K562 (cell line): ENCODE measurements at regions not wholly inside any gene's neighbourhood (a gene's known extent, or its start where the extent isn't known, plus 50 kb on each side); places are given as distances from the start of the nearest gene placed in this dataset.
A peak's percentile ranks its signal among the peaks of the same experiment; 100 is the strongest.

Experiments used
- ASH1L ChIP-seq: fragments of 450-650 bp; IDR thresholded peaks from 2 replicates; pipeline ENCODE4 v1.6.1; 2018; ENCODE audit warnings: borderline replicate concordance, mild to moderate bottlenecking, low read depth; ENCODE audit not compliant: partially characterized antibody
- ATF7 ChIP-seq: fragments of 450-650 bp; IDR thresholded peaks from 2 replicates; pipeline ENCODE4 v1.7.1; 2014; ENCODE audit warnings: mild to moderate bottlenecking, moderate library complexity
- FOXK1 ChIP-seq: sonication (generic); formaldehyde crosslinking; IDR thresholded peaks from 2 replicates; pipeline ENCODE4 v1.8.0; 2022; ENCODE audit warnings: missing genetic modification reagents, mild to moderate bottlenecking, borderline replicate concordance
- NKRF ChIP-seq: fragments of 450-650 bp; IDR thresholded peaks from 2 replicates; pipeline ENCODE4 v1.6.1; 2016; ENCODE audit warnings: borderline replicate concordance
- SMAD4 ChIP-seq: fragments of 250-450 bp; sonication (Bioruptor Pico); conservative IDR thresholded peaks from 2 replicates; pipeline ENCODE4 v1.8.0; 2021; ENCODE audit warnings: inconsistent platforms, mild to moderate bottlenecking, moderate library complexity
- SP1 ChIP-seq: sonication (generic); formaldehyde crosslinking; IDR thresholded peaks from 2 replicates; pipeline ENCODE4 v1.8.1; 2022; ENCODE audit warnings: mild to moderate bottlenecking, missing genetic modification reagents
- TAF15 ChIP-seq: fragments of 200-400 bp; formaldehyde crosslinking; IDR thresholded peaks from 2 replicates; pipeline ENCODE4 v1.6.1; 2017; ENCODE audit warnings: mild to moderate bottlenecking, low read depth, low read length, moderate library complexity
- ZBTB34 ChIP-seq: fragments of 250-450 bp; sonication (Bioruptor Pico); IDR thresholded peaks from 2 replicates; pipeline ENCODE4 v1.8.0; 2021; ENCODE audit warnings: mild to moderate bottlenecking, moderate library complexity
- ZNF224 ChIP-seq: sonication (generic); formaldehyde crosslinking; IDR thresholded peaks from 2 replicates; pipeline ENCODE4 v1.8.0; 2022; ENCODE audit warnings: mild to moderate bottlenecking, missing genetic modification reagents
- ZNF280A ChIP-seq: fragments of 450-650 bp; IDR thresholded peaks from 2 replicates; pipeline ENCODE4 v1.6.1; 2018; ENCODE audit warnings: mild to moderate bottlenecking, low read depth; ENCODE audit not compliant: partially characterized antibody

GRCh38 chr1:5111581-5111980, 457.2 kb downstream of the AJAP1 start (continued):
- TF ChIP-seq NKRF (no peak), ZNF280A (no peak), SMAD4 (CRISPR knock-in tag) (no peak), ZNF224 (CRISPR knock-in tag) (no peak), TAF15 (no peak), ATF7 (peak; percentile 63; the same call in 1 of the 2 replicates), ASH1L (no peak), FOXK1 (CRISPR knock-in tag) (no peak), SP1 (CRISPR knock-in tag) (no peak), ZBTB34 (CRISPR knock-in tag) (no peak)
